ENCODE measurements at regions not wholly inside any gene's neighbourhood (a gene's known extent, or its start where the extent isn't known, plus 50 kb on each side); places are given as distances from the start of the nearest gene placed in this dataset.

DNA sequence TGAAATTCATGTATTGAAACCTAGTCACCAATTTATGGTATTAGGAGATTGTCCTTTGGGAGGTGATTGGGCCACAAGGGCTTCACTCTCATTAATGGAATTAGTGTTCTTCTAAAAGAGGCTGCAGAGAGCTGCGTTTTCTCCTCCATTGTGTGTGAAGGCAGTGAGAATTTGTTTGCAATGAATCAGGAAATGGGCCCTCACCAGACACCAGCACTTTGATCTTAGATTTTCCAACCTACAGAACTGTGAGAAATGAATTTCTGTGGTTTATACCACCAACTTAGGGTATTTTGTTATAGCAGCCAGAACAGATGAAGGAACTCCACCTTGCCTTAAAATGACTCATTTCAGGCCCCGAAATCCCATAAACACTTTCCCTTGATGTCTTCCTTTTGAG is 544.2 kb downstream of the RWDD3 start:
- ChIA-PET CTCF (no interaction called here), POLR2A (ENCODE audit: unreplicated experiment) (no interaction called here)
- no peaks in the 10 kb centered on the region for H3K79me2 ChIP-seq (ENCODE audit: low read length)
- H3K4me1 ChIP-seq (ENCODE audit: insufficient read depth, low read length), result no peaks in the 10 kb centered on the region
- intact Hi-C loops (cut with micrococcal nuclease), result no loop called here
- H3F3A ChIP-seq (ENCODE audit: low read length, unreplicated experiment), result no peaks in the 10 kb centered on the region
- no peaks in the 10 kb centered on the region for H4K20me1 ChIP-seq (ENCODE audit: low read length)
- H3K4me2 ChIP-seq (ENCODE audit: low read length), result no peak overlapping the region
- H3K27me3 ChIP-seq (ENCODE audit: low read length), result peaks cover 10% of the 10 kb centered on the region; the same call in 1 of the 2 replicates
- no peak overlapping the region for H3K9ac ChIP-seq (ENCODE audit: low read length)
- no peak for ATAC-seq
- no peak overlapping the region for H3K27ac ChIP-seq (ENCODE audit: low read length)
- no peak for TF ChIP-seq EZH2phosphoT487 (IDR thresholded peaks at IDR 0.05; ENCODE audit: borderline replicate concordance, low read length)
- TF ChIP-seq EZH2 (IDR thresholded peaks at IDR 0.05; ENCODE audit: low read length, unreplicated experiment), result no peak
- TF ChIP-seq CTCF (conservative IDR thresholded peaks at IDR 0.05; ENCODE audit: low read depth, low read length), result no peak
- no peaks in the 10 kb centered on the region for H3K9me3 ChIP-seq (ENCODE audit: low read length)
- BruUV-seq (replicated peaks), result no TSS peak
- H3K9me2 ChIP-seq (replicated peaks; ENCODE audit: low read length), result no peaks in the 10 kb centered on the region
- H3K4me3 ChIP-seq (ENCODE audit: low read length), result no peak overlapping the region
- no peaks in the 10 kb centered on the region for H3K36me3 ChIP-seq (ENCODE audit: low read depth, low read length)
- no peak overlapping the region for H2AFZ ChIP-seq (ENCODE audit: low read length)
- DNase-seq, result no peak

DNA sequence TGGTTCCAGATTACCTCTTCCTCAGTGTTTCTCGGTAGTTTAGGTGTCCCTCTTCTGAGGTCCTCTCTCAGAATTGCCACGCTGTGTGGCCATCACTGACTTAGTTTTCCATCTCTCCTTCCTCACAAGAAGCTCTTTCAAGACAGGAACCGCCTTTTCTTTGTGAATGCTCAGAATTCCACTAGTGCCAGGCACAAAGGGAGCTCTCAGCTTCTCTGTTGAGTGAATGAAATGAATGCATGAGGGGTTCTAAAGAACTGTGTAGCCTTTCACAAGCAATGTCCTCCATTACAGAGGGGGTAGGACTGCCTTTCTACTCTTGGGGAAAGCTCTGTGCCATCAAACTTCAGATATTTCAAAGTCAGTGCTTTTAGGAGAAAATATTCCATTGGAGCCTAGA is 546.8 kb downstream of the RWDD3 start:
- H2AFZ ChIP-seq (ENCODE audit: low read length), result no peak overlapping the region
- no peak overlapping the region for H3K27ac ChIP-seq (ENCODE audit: low read length)
- intact Hi-C loops (cut with micrococcal nuclease), result no loop called here
- ATAC-seq (no peak), DNase-seq (no peak)
- no peaks in the 10 kb centered on the region for H3K9me3 ChIP-seq (ENCODE audit: low read length)
- H3K79me2 ChIP-seq (ENCODE audit: low read length), result no peaks in the 10 kb centered on the region
- TF ChIP-seq EZH2phosphoT487 (IDR thresholded peaks at IDR 0.05; ENCODE audit: borderline replicate concordance, low read length) (no peak), EZH2 (IDR thresholded peaks at IDR 0.05; ENCODE audit: low read length, unreplicated experiment) (no peak), CTCF (conservative IDR thresholded peaks at IDR 0.05; ENCODE audit: low read depth, low read length) (no peak)
- no peak overlapping the region for H3K9ac ChIP-seq (ENCODE audit: low read length)
- peaks cover 10% of the 10 kb centered on the region for H3K27me3 ChIP-seq (ENCODE audit: low read length)
- ChIA-PET POLR2A (ENCODE audit: unreplicated experiment) (no interaction called here), CTCF (no interaction called here)
- H3K9me2 ChIP-seq (replicated peaks; ENCODE audit: low read length), result no peaks in the 10 kb centered on the region
- H3K36me3 ChIP-seq (ENCODE audit: low read depth, low read length), result no peaks in the 10 kb centered on the region
- H3K4me3 ChIP-seq (ENCODE audit: low read length), result no peak overlapping the region
- no peaks in the 10 kb centered on the region for H4K20me1 ChIP-seq (ENCODE audit: low read length)
- no TSS peak for BruUV-seq (replicated peaks)
- no peak overlapping the region for H3K4me2 ChIP-seq (ENCODE audit: low read length)
- no peaks in the 10 kb centered on the region for H3K4me1 ChIP-seq (ENCODE audit: insufficient read depth, low read length)
- H3F3A ChIP-seq (ENCODE audit: low read length, unreplicated experiment), result no peaks in the 10 kb centered on the region

- DNase-seq (no peak), ATAC-seq (no peak)
- H3K9me2 ChIP-seq (replicated peaks; ENCODE audit: low read length), result no peaks in the 10 kb centered on the region
- H3K4me3 ChIP-seq (ENCODE audit: low read length), result no peak overlapping the region
- no peak overlapping the region for H2AFZ ChIP-seq (ENCODE audit: low read length)
- no peaks in the 10 kb centered on the region for H3K79me2 ChIP-seq (ENCODE audit: low read length)
- TF ChIP-seq EZH2phosphoT487 (IDR thresholded peaks at IDR 0.05; ENCODE audit: borderline replicate concordance, low read length) (no peak), EZH2 (IDR thresholded peaks at IDR 0.05; ENCODE audit: low read length, unreplicated experiment) (no peak), CTCF (conservative IDR thresholded peaks at IDR 0.05; ENCODE audit: low read depth, low read length) (no peak)
- no peaks in the 10 kb centered on the region for H3K4me1 ChIP-seq (ENCODE audit: insufficient read depth, low read length)
- no peak overlapping the region for H3K4me2 ChIP-seq (ENCODE audit: low read length)
- no peaks in the 10 kb centered on the region for H3K9me3 ChIP-seq (ENCODE audit: low read length)
- H3K36me3 ChIP-seq (ENCODE audit: low read depth, low read length), result no peaks in the 10 kb centered on the region
- H3K27ac ChIP-seq (ENCODE audit: low read length), result no peak overlapping the region
- ChIA-PET CTCF (no interaction called here), POLR2A (ENCODE audit: unreplicated experiment) (no interaction called here)
- intact Hi-C loops (cut with micrococcal nuclease), result no loop called here
- H4K20me1 ChIP-seq (ENCODE audit: low read length), result no peaks in the 10 kb centered on the region
- BruUV-seq (replicated peaks), result no TSS peak
- H3F3A ChIP-seq (ENCODE audit: low read length, unreplicated experiment), result no peaks in the 10 kb centered on the region
- H3K27me3 ChIP-seq (ENCODE audit: low read length), result no peaks in the 10 kb centered on the region
- H3K9ac ChIP-seq (ENCODE audit: low read length), result no peak overlapping the region
Observed at GRCh38 chr1:95790136-95790535, 556.1 kb downstream of the RWDD3 start.
